ENCODE measurements at regions not wholly inside any gene's neighbourhood (a gene's known extent, or its start where the extent isn't known, plus 50 kb on each side); places are given as distances from the start of the nearest gene placed in this dataset.

GRCh38 chr6:156383059-156383458, 394.1 kb upstream of the ARID1B start:
- TF ChIP-seq CTCF (conservative IDR thresholded peaks at IDR 0.05; ENCODE audit: low read length), result no peak
- TF ChIP-seq EZH2phosphoT487 (IDR thresholded peaks at IDR 0.05; ENCODE audit: borderline replicate concordance, low read depth, low read length), result no peak

Measured in OCI-LY7 (cell line).